ENCODE measurements at regions not wholly inside any gene's neighbourhood (a gene's known extent, or its start where the extent isn't known, plus 50 kb on each side); places are given as distances from the start of the nearest gene placed in this dataset.

- Histone ChIP-seq H3K4me1 (peaks cover 3% of the 10 kb centered on the region; the same call in 1 of the 2 replicates), H3K36me3 (no peaks in the 10 kb centered on the region), H3K9me3 (replicated peaks) (no peaks in the 10 kb centered on the region)
Observed at GRCh38 chr7:156141941-156142340, 329.7 kb upstream of the SHH start.

GRCh38 chr7:156140896-156141295 lies 328.6 kb upstream of the SHH start:
- Histone ChIP-seq H3K27me3 (peaks cover 44% of the 10 kb centered on the region), H3K4me1 (peaks cover 3% of the 10 kb centered on the region; the same call in 1 of the 2 replicates), H3K4me3 (no peak overlapping the region), H3K36me3 (no peaks in the 10 kb centered on the region), H3K9me3 (replicated peaks) (no peaks in the 10 kb centered on the region), H3K27ac (no peak overlapping the region)
- no peak for DNase-seq

More at GRCh38 chr7:156141941-156142340, 329.7 kb upstream of the SHH start:
- peaks cover 52% of the 10 kb centered on the region for H3K27me3 ChIP-seq
- H3K4me3 ChIP-seq = no peak overlapping the region
- DNase-seq = no peak
- no peak overlapping the region for H3K27ac ChIP-seq

- Histone ChIP-seq H3K9me3 (replicated peaks) (no peaks in the 10 kb centered on the region), H3K27ac (no peak overlapping the region), H3K4me1 (peaks cover 3% of the 10 kb centered on the region; the same call in 1 of the 2 replicates), H3K27me3 (peaks cover 39% of the 10 kb centered on the region), H3K4me3 (no peak overlapping the region), H3K36me3 (no peaks in the 10 kb centered on the region)
- peak; percentile 49 to 70 for DNase-seq
Observed at GRCh38 chr7:156140447-156140846, 328.2 kb upstream of the SHH start.

GRCh38 chr7:156139633-156140032 lies 327.4 kb upstream of the SHH start:
- no peaks in the 10 kb centered on the region for H3K9me3 ChIP-seq (replicated peaks)
- H3K27ac ChIP-seq = no peak overlapping the region
- peaks cover 3% of the 10 kb centered on the region; the same call in 1 of the 2 replicates for H3K4me1 ChIP-seq
- H3K4me3 ChIP-seq = no peak overlapping the region
- DNase-seq = no peak
- peaks cover 31% of the 10 kb centered on the region for H3K27me3 ChIP-seq
- H3K36me3 ChIP-seq = no peaks in the 10 kb centered on the region

GRCh38 chr7:156139112-156139511 lies 326.8 kb upstream of the SHH start:
- no peaks in the 10 kb centered on the region for H3K9me3 ChIP-seq (replicated peaks)
- peaks cover 26% of the 10 kb centered on the region for H3K27me3 ChIP-seq
- DNase-seq = no peak
- no peak overlapping the region for H3K4me3 ChIP-seq
- peaks cover 3% of the 10 kb centered on the region; the same call in 1 of the 2 replicates for H3K4me1 ChIP-seq
- no peaks in the 10 kb centered on the region for H3K36me3 ChIP-seq
- H3K27ac ChIP-seq = no peak overlapping the region

GRCh38 chr7:156131881-156132280 lies 319.6 kb upstream of the SHH start:
- no peaks in the 10 kb centered on the region for H3K9me3 ChIP-seq (replicated peaks)
- DNase-seq = no peak
- H3K27me3 ChIP-seq = peaks cover 27% of the 10 kb centered on the region
- no peak overlapping the region for H3K4me3 ChIP-seq
- no peaks in the 10 kb centered on the region for H3K36me3 ChIP-seq
- H3K27ac ChIP-seq = no peak overlapping the region
- no peaks in the 10 kb centered on the region for H3K4me1 ChIP-seq

- no peaks in the 10 kb centered on the region for H3K4me1 ChIP-seq
- no peaks in the 10 kb centered on the region for H3K9me3 ChIP-seq (replicated peaks)
- DNase-seq = no peak
- peaks cover 41% of the 10 kb centered on the region for H3K27me3 ChIP-seq
- H3K4me3 ChIP-seq = no peak overlapping the region
- H3K27ac ChIP-seq = no peak overlapping the region
- no peaks in the 10 kb centered on the region for H3K36me3 ChIP-seq
Observed at GRCh38 chr7:156129522-156129921, 317.3 kb upstream of the SHH start.

- H3K4me1 ChIP-seq = no peaks in the 10 kb centered on the region
Observed at GRCh38 chr7:156128496-156128895, 316.2 kb upstream of the SHH start.

GRCh38 chr7:156127166-156128134 lies 315.2 kb upstream of the SHH start:
- no peak for DNase-seq
- H3K9me3 ChIP-seq (replicated peaks) = no peaks in the 10 kb centered on the region
- no peak overlapping the region for H3K4me3 ChIP-seq
- no peaks in the 10 kb centered on the region for H3K36me3 ChIP-seq
- H3K4me1 ChIP-seq = no peaks in the 10 kb centered on the region
- H3K27ac ChIP-seq = no peak overlapping the region
- H3K27me3 ChIP-seq = peaks cover 58% of the 10 kb centered on the region

More at GRCh38 chr7:156128496-156128895, 316.2 kb upstream of the SHH start:
- Histone ChIP-seq H3K27me3 (peaks cover 51% of the 10 kb centered on the region), H3K9me3 (replicated peaks) (no peaks in the 10 kb centered on the region), H3K36me3 (no peaks in the 10 kb centered on the region), H3K4me3 (no peak overlapping the region), H3K27ac (no peak overlapping the region)
- DNase-seq = no peak

GRCh38 chr7:156125841-156126730 lies 313.8 kb upstream of the SHH start:
- H3K4me3 ChIP-seq = no peak overlapping the region
- H3K27ac ChIP-seq = no peak overlapping the region
- no peak for DNase-seq
- H3K27me3 ChIP-seq = peaks cover 65% of the 10 kb centered on the region
- no peaks in the 10 kb centered on the region for H3K9me3 ChIP-seq (replicated peaks)
- H3K36me3 ChIP-seq = no peaks in the 10 kb centered on the region
- no peaks in the 10 kb centered on the region for H3K4me1 ChIP-seq

- Histone ChIP-seq H3K9me3 (replicated peaks) (no peaks in the 10 kb centered on the region), H3K27me3 (peaks cover 61% of the 10 kb centered on the region), H3K4me1 (no peaks in the 10 kb centered on the region), H3K27ac (no peak overlapping the region), H3K4me3 (no peak overlapping the region), H3K36me3 (no peaks in the 10 kb centered on the region)
- DNase-seq = no peak
Observed at GRCh38 chr7:156124356-156124755, 312.1 kb upstream of the SHH start.

- Histone ChIP-seq H3K27me3 (peaks cover 62% of the 10 kb centered on the region), H3K36me3 (no peaks in the 10 kb centered on the region), H3K9me3 (replicated peaks) (no peaks in the 10 kb centered on the region), H3K4me1 (no peaks in the 10 kb centered on the region), H3K27ac (no peak overlapping the region), H3K4me3 (no peak overlapping the region)
- no peak for DNase-seq
Observed at GRCh38 chr7:156123362-156123761, 311.1 kb upstream of the SHH start.

- Histone ChIP-seq H3K4me3 (no peak overlapping the region), H3K9me3 (replicated peaks) (no peaks in the 10 kb centered on the region)
Observed at GRCh38 chr7:156122752-156123354, 310.6 kb upstream of the SHH start.

GRCh38 chr7:156121956-156122355 lies 309.7 kb upstream of the SHH start:
- Histone ChIP-seq H3K27ac (no peak overlapping the region), H3K9me3 (replicated peaks) (no peaks in the 10 kb centered on the region), H3K4me3 (no peak overlapping the region), H3K4me1 (no peaks in the 10 kb centered on the region), H3K27me3 (peaks cover 58% of the 10 kb centered on the region), H3K36me3 (no peaks in the 10 kb centered on the region)
- DNase-seq = no peak

More at GRCh38 chr7:156122752-156123354, 310.6 kb upstream of the SHH start:
- no peak for DNase-seq
- H3K27me3 ChIP-seq = peaks cover 64% of the 10 kb centered on the region
- no peaks in the 10 kb centered on the region for H3K36me3 ChIP-seq
- no peaks in the 10 kb centered on the region for H3K4me1 ChIP-seq
- no peak overlapping the region for H3K27ac ChIP-seq

All from SJCRH30 (cell line).